Vagina (tissue), 2 donors: ENCODE measurements at regions not wholly inside any gene's neighbourhood (a gene's known extent, or its start where the extent isn't known, plus 50 kb on each side); places are given as distances from the start of the nearest gene placed in this dataset.

Experiments used
- CTCF ChIP-seq, 3 experiments: fragments of 450-650 bp in 2 of 3; fragments of 200-600 bp in 1 of 3; sonication (generic) in 1 of 3; IDR thresholded peaks; one replicate each; pipeline ENCODE4 v1.5.1; 2017 to 2019; ENCODE audit warnings: antibody characterized with exemption in 3 of 3, mild to moderate bottlenecking in 2 of 3, moderate library complexity in 2 of 3
- POLR2A ChIP-seq, 2 donors: fragments of 450-650 bp; IDR thresholded peaks; one replicate each; pipeline ENCODE4 v1.6.1; 2017; ENCODE audit warnings: antibody characterized with exemption in 2 of 2, mild to moderate bottlenecking in 2 of 2, moderate library complexity in 2 of 2
- POLR2AphosphoS5 ChIP-seq, 2 donors: sonication (generic); formaldehyde crosslinking; IDR thresholded peaks; one replicate each; pipeline ENCODE4 v1.9.0; 2017; ENCODE audit warnings: antibody characterized with exemption in 2 of 2, mild to moderate bottlenecking in 2 of 2, low read depth in 1 of 2; ENCODE audit not compliant: insufficient read depth in 1 of 2

GRCh38 chr11:8784954-8785353, 102.4 kb downstream of the RPL27A start:
- no peak for TF ChIP-seq CTCF (IDR thresholded peaks at IDR 0.05)
- TF ChIP-seq POLR2AphosphoS5 (IDR thresholded peaks at IDR 0.05; ENCODE audit: insufficient read depth in 1 of 2, low read depth in 1 of 2) = no peak
- no peak for TF ChIP-seq POLR2A (IDR thresholded peaks at IDR 0.05)
